ENCODE measurements at regions not wholly inside any gene's neighbourhood (a gene's known extent, or its start where the extent isn't known, plus 50 kb on each side); places are given as distances from the start of the nearest gene placed in this dataset.

- Mint-ChIP-seq H3K4me1 (ENCODE audit: low read depth, unreplicated experiment) (peaks cover 19% of the 10 kb centered on the region), H3K4me3 (ENCODE audit: unreplicated experiment) (no peak overlapping the region), H3K27me3 (ENCODE audit: low read depth, unreplicated experiment) (no peaks in the 10 kb centered on the region), H3K9me3 (ENCODE audit: unreplicated experiment) (no peaks in the 10 kb centered on the region), H3K36me3 (ENCODE audit: low read depth, unreplicated experiment) (peaks cover 7% of the 10 kb centered on the region), H3K27ac (ENCODE audit: unreplicated experiment) (no peak overlapping the region)
- H2AFZ ChIP-seq (ENCODE audit: low read depth, low read length) = no peak overlapping the region
- no peak for FAIRE-seq
- no peak overlapping the region for H3K4me2 ChIP-seq (ENCODE audit: low read length)
- no peak overlapping the region for H3K27ac ChIP-seq (ENCODE audit: low read depth, low read length)
- no peak overlapping the region for H3K4me3 ChIP-seq (ENCODE audit: insufficient read depth, low read depth, low read length)
- H3K9me3 ChIP-seq (ENCODE audit: insufficient read depth, low read depth, low read length) = no peaks in the 10 kb centered on the region
- no peaks in the 10 kb centered on the region for H3K27me3 ChIP-seq (ENCODE audit: insufficient read depth, low read length)
- peaks cover 6% of the 10 kb centered on the region for H3K36me3 ChIP-seq (ENCODE audit: insufficient read depth, low read length)
- no peak for TF ChIP-seq EZH2 (IDR thresholded peaks at IDR 0.05; ENCODE audit: insufficient read depth, low read length)
- TF ChIP-seq CTCF (IDR thresholded peaks at IDR 0.05; ENCODE audit: insufficient read depth, low read depth, low read length) = no peak
- DNase-seq (ENCODE audit: low read depth) = no peak
- no peaks in the 10 kb centered on the region for H3K79me2 ChIP-seq (ENCODE audit: insufficient read depth, low read length)
- no peaks in the 10 kb centered on the region for H4K20me1 ChIP-seq (ENCODE audit: insufficient read depth, low read length)
- peaks cover 14% of the 10 kb centered on the region for H3K4me1 ChIP-seq (ENCODE audit: insufficient read depth, low read length)
- no peak overlapping the region for H3K9ac ChIP-seq (ENCODE audit: low read length)
These were observed 241.8 kb upstream of the RGS6 start for GRCh38 chr14:71690478-71690877.

- H3K27ac Mint-ChIP-seq (ENCODE audit: unreplicated experiment) = no peak overlapping the region
- H3K36me3 Mint-ChIP-seq (ENCODE audit: low read depth, unreplicated experiment) = peaks cover 5% of the 10 kb centered on the region
- Histone ChIP-seq H3K9ac (ENCODE audit: low read length) (no peak overlapping the region), H4K20me1 (ENCODE audit: insufficient read depth, low read length) (no peaks in the 10 kb centered on the region), H3K36me3 (ENCODE audit: insufficient read depth, low read length) (peaks cover 3% of the 10 kb centered on the region), H3K4me2 (ENCODE audit: low read length) (peak overlapping the region; percentile 21), H3K4me3 (ENCODE audit: insufficient read depth, low read depth, low read length) (no peak overlapping the region), H3K9me3 (ENCODE audit: insufficient read depth, low read depth, low read length) (no peaks in the 10 kb centered on the region), H3K4me1 (ENCODE audit: insufficient read depth, low read length) (peaks cover 14% of the 10 kb centered on the region), H3K79me2 (ENCODE audit: insufficient read depth, low read length) (no peaks in the 10 kb centered on the region), H2AFZ (ENCODE audit: low read depth, low read length) (no peak overlapping the region), H3K27ac (ENCODE audit: low read depth, low read length) (peak overlapping the region; percentile 30), H3K27me3 (ENCODE audit: insufficient read depth, low read length) (no peaks in the 10 kb centered on the region)
- H3K4me1 Mint-ChIP-seq (ENCODE audit: low read depth, unreplicated experiment) = peaks cover 12% of the 10 kb centered on the region
- H3K4me3 Mint-ChIP-seq (ENCODE audit: unreplicated experiment) = no peak overlapping the region
- H3K9me3 Mint-ChIP-seq (ENCODE audit: unreplicated experiment) = no peaks in the 10 kb centered on the region
- no peaks in the 10 kb centered on the region for H3K27me3 Mint-ChIP-seq (ENCODE audit: low read depth, unreplicated experiment)
- FAIRE-seq = no peak
- peak; percentile 74 for DNase-seq (ENCODE audit: low read depth)
- no peak for TF ChIP-seq EZH2 (IDR thresholded peaks at IDR 0.05; ENCODE audit: insufficient read depth, low read length)
These were observed 239.7 kb upstream of the RGS6 start for GRCh38 chr14:71692496-71692895.

GRCh38 chr14:71693381-71693780, 238.8 kb upstream of the RGS6 start:
- Histone ChIP-seq H3K4me1 (ENCODE audit: insufficient read depth, low read length) (peaks cover 14% of the 10 kb centered on the region), H3K79me2 (ENCODE audit: insufficient read depth, low read length) (no peaks in the 10 kb centered on the region), H3K36me3 (ENCODE audit: insufficient read depth, low read length) (peaks cover 3% of the 10 kb centered on the region), H3K27me3 (ENCODE audit: insufficient read depth, low read length) (no peaks in the 10 kb centered on the region), H3K9me3 (ENCODE audit: insufficient read depth, low read depth, low read length) (no peaks in the 10 kb centered on the region), H3K9ac (ENCODE audit: low read length) (no peak overlapping the region), H3K4me2 (ENCODE audit: low read length) (peak overlapping the region; percentile 53), H3K4me3 (ENCODE audit: insufficient read depth, low read depth, low read length) (no peak overlapping the region), H3K27ac (ENCODE audit: low read depth, low read length) (peak overlapping the region; percentile 42), H4K20me1 (ENCODE audit: insufficient read depth, low read length) (no peaks in the 10 kb centered on the region), H2AFZ (ENCODE audit: low read depth, low read length) (no peak overlapping the region)
- Mint-ChIP-seq H3K27ac (ENCODE audit: unreplicated experiment) (peak overlapping the region; percentile 42), H3K36me3 (ENCODE audit: low read depth, unreplicated experiment) (peaks cover 5% of the 10 kb centered on the region), H3K27me3 (ENCODE audit: low read depth, unreplicated experiment) (no peaks in the 10 kb centered on the region), H3K9me3 (ENCODE audit: unreplicated experiment) (no peaks in the 10 kb centered on the region), H3K4me1 (ENCODE audit: low read depth, unreplicated experiment) (peaks cover 8% of the 10 kb centered on the region), H3K4me3 (ENCODE audit: unreplicated experiment) (no peak overlapping the region)
- FAIRE-seq = peak; percentile 39
- TF ChIP-seq CTCF (IDR thresholded peaks at IDR 0.05; ENCODE audit: insufficient read depth, low read depth, low read length) = no peak
- TF ChIP-seq EZH2 (IDR thresholded peaks at IDR 0.05; ENCODE audit: insufficient read depth, low read length) = no peak
- DNase-seq (ENCODE audit: low read depth) = peak; percentile 83
